GM12892 (cell line): ENCODE measurements at regions not wholly inside any gene's neighbourhood (a gene's known extent, or its start where the extent isn't known, plus 50 kb on each side); places are given as distances from the start of the nearest gene placed in this dataset.

Experiments
- POLR2AphosphoS5 ChIP-seq: IDR thresholded peaks from 2 replicates; pipeline ENCODE4 v1.6.1; 2011; ENCODE audit warnings: low read depth, low read length, control low read depth
- TAF1 ChIP-seq: IDR thresholded peaks from 2 replicates; pipeline ENCODE4 v1.6.1; 2011; ENCODE audit warnings: low read depth, mild to moderate bottlenecking, control low read depth, low read length, borderline replicate concordance

DNA sequence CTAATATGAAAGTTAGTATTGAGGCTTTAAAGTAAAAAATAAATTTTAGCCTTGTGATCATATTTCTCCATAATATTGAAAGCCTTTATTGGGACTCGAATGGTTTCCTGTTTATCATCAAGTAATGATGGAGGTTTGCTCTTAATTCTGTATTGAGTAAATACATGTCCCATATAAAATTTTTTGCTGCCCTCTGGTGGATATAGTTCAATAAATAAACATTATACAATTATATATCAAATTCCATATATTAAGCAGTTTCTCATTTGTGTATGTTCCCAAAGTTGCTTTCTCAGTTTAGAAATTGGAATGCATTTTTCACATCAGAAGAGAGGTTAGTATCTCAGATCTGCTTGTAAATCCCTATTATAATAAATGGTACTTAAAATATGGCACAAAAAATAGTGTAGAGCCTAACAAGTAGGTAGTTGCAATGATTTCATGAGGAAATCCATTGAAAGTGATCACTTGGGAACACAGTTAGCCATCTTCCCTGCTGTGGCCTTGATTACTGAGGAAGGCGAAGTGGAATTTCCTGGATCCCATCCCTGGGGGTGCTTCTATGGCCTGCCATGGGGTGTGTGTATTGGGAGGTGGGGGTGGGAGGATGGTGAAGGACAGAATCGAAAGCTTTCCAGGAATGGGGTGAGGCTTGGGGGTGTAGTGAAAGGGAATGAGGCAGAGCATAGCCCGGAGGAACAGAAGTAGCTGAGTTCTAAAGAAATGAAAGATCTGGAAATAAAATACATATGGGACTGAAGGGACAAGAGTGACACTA lies 84.1 kb upstream of the C21orf91 start:
- TF ChIP-seq TAF1 = no peak
- no peak for TF ChIP-seq POLR2AphosphoS5
